ENCODE measurements at regions not wholly inside any gene's neighbourhood (a gene's known extent, or its start where the extent isn't known, plus 50 kb on each side); places are given as distances from the start of the nearest gene placed in this dataset.

GRCh38 chr1:182205351-182206022 is 144.0 kb upstream of the ZNF648 start (continued):
- TF ChIP-seq SNRNP70 (IDR thresholded peaks at IDR 0.05; ENCODE audit: low read depth, low read length) = no peak
- peak; percentile 41; the same call in 1 of the 2 replicates for TF ChIP-seq MIER3 (CRISPR knock-in tag; IDR thresholded peaks at IDR 0.05; ENCODE audit: borderline replicate concordance)
- TF ChIP-seq TIGD3 (CRISPR knock-in tag; IDR thresholded peaks at IDR 0.05; ENCODE audit: borderline replicate concordance) = no peak
- 0 out of 2 replicates have a peak, but pooled peaks have one; percentile 26 for TF ChIP-seq ZNF329 (CRISPR knock-in tag; IDR thresholded peaks at IDR 0.05; ENCODE audit: low read depth)
- no peak for TF ChIP-seq NR2F6 (IDR thresholded peaks at IDR 0.05)
- TF ChIP-seq NR2F6 (CRISPR knock-in tag; IDR thresholded peaks at IDR 0.05) = peak; percentile 41; the same call in 1 of the 2 replicates
- TF ChIP-seq SRY (CRISPR knock-in tag; IDR thresholded peaks at IDR 0.05) = no peak
- no peak for TF ChIP-seq TBL1XR1 (IDR thresholded peaks at IDR 0.05; ENCODE audit: borderline replicate concordance, low read length, partially characterized antibody)
- no peak for TF ChIP-seq MAFK (conservative IDR thresholded peaks at IDR 0.05 in 1 of 2, IDR thresholded peaks at IDR 0.05 in 1 of 2; ENCODE audit: low read length in 2 of 2)
- TF ChIP-seq ZNF264 (CRISPR knock-in tag; IDR thresholded peaks at IDR 0.05) = peak; percentile 56; the same call in 1 of the 2 replicates
- peak; percentile 62 for TF ChIP-seq PAXIP1 (CRISPR knock-in tag; conservative IDR thresholded peaks at IDR 0.05)
- TF ChIP-seq TBX2 (CRISPR knock-in tag; IDR thresholded peaks at IDR 0.05; ENCODE audit: borderline replicate concordance) = peak; percentile 31; the same call in 1 of the 2 replicates
- 0 out of 2 replicates have a peak, but pooled peaks have one; percentile 19 for TF ChIP-seq TARDBP (CRISPR knock-in tag; IDR thresholded peaks at IDR 0.05)
- no peak for TF ChIP-seq HOXA7 (CRISPR knock-in tag; IDR thresholded peaks at IDR 0.05)
- no peak for TF ChIP-seq CAMTA2 (CRISPR knock-in tag; IDR thresholded peaks at IDR 0.05; ENCODE audit: borderline replicate concordance)
- TF ChIP-seq SCMH1 (CRISPR knock-in tag; IDR thresholded peaks at IDR 0.05; ENCODE audit: borderline replicate concordance) = no peak
- TF ChIP-seq DR1 (CRISPR knock-in tag; IDR thresholded peaks at IDR 0.05) = no peak
- TF ChIP-seq FIP1L1 (IDR thresholded peaks at IDR 0.05; ENCODE audit: borderline replicate concordance, insufficient read depth, low read depth, low read length) = no peak
- TF ChIP-seq ZNF367 (CRISPR knock-in tag; IDR thresholded peaks at IDR 0.05; ENCODE audit: borderline replicate concordance) = no peak
- peak; percentile 80 for TF ChIP-seq RXRB (CRISPR knock-in tag; IDR thresholded peaks at IDR 0.05; ENCODE audit: borderline replicate concordance)
- TF ChIP-seq HNRNPH1 (optimal IDR thresholded peaks at IDR 0.05; ENCODE audit: low read depth, low read length) = no peak
- TF ChIP-seq HMGA1 (CRISPR knock-in tag; conservative IDR thresholded peaks at IDR 0.05) = no peak
